Kidney (tissue), 13 donors: ENCODE measurements at regions not wholly inside any gene's neighbourhood (a gene's known extent, or its start where the extent isn't known, plus 50 kb on each side); places are given as distances from the start of the nearest gene placed in this dataset.
"Not testable (repeated sequence)": the region's sequence is repeated elsewhere in the genome, so short reads cannot be mapped to it uniquely, and the experiment has no call there.

Source experiments
- DNase-seq, 5 donors: peaks; one replicate each; pipeline ENCODE4 v3.0.0-alpha.2; 2013 to 2020
- FAIRE-seq: peaks from 2 replicates; lab custom pipeline; 2012; peaks lifted over from hg19 to GRCh38; lab: Jason Lieb, UNC
- H3K27ac ChIP-seq, 2 donors: one replicate each; pipeline ENCODE4 v1.7.0; 2013; ENCODE audit warnings: low read depth in 2 of 2, low read length in 2 of 2, inconsistent platforms in 1 of 2
- H3K27me3 ChIP-seq: one replicate; pipeline ENCODE4 v1.7.1; 2013; ENCODE audit warnings: low read length, inconsistent platforms; ENCODE audit not compliant: control insufficient read depth, insufficient read depth
- H3K36me3 ChIP-seq, 3 donors: one replicate each; pipeline versions ENCODE4 v1.7.0 to v1.7.1; 2013; ENCODE audit warnings: low read length in 3 of 3, control low read depth in 1 of 3, inconsistent platforms in 1 of 3; ENCODE audit not compliant: insufficient read depth in 3 of 3, control insufficient read depth in 2 of 3
- H3K4me1 ChIP-seq, 3 donors: one replicate each; pipeline versions ENCODE4 v1.7.0 to v1.7.1; 2013; ENCODE audit warnings: low read length in 3 of 3, inconsistent platforms in 1 of 3, low read depth in 1 of 3; ENCODE audit not compliant: control insufficient read depth in 2 of 3, insufficient read depth in 2 of 3
- H3K4me3 ChIP-seq, 3 donors: one replicate each; pipeline versions ENCODE4 v1.7.0 to v1.8.1; 2013; ENCODE audit warnings: low read length in 3 of 3, control low read depth in 1 of 3, inconsistent platforms in 1 of 3
- H3K9ac ChIP-seq, 3 donors: one replicate each; pipeline versions ENCODE4 v1.7.0 to v1.7.1; 2013; ENCODE audit warnings: low read length in 3 of 3, control low read depth in 1 of 3, inconsistent platforms in 1 of 3
- H3K9me3 ChIP-seq, 3 donors: one replicate each; pipeline versions ENCODE4 v1.7.0 to v1.7.1; 2013; ENCODE audit warnings: low read length in 3 of 3, control low read depth in 1 of 3, inconsistent platforms in 1 of 3; ENCODE audit not compliant: control insufficient read depth in 2 of 3, insufficient read depth in 1 of 3
- intact Hi-C: fragments of 100-400 bp; cut with DNase I; formaldehyde crosslinking; loops from one replicate; pipeline ENCODE4 v1.11.1; 2022
- TF ChIP-seq, protein P1 (sequence below): IDR thresholded peaks from 3 replicates; pipeline ENCODE4 v1.5.1; 2012; ENCODE audit warnings: mild to moderate bottlenecking, moderate library complexity, borderline replicate concordance; ENCODE audit not compliant: insufficient read depth; ENCODE audit errors: extremely low read depth
- donor health status: control.
- donor health status: control.
- donor health status: control.
- donor health status: control.
- donor health status: control.
- donor health status: DM: yes; HTN: yes; CAD: no.
- donor health status: Normal renal cell carcinoma (clear cell type).

DNA sequence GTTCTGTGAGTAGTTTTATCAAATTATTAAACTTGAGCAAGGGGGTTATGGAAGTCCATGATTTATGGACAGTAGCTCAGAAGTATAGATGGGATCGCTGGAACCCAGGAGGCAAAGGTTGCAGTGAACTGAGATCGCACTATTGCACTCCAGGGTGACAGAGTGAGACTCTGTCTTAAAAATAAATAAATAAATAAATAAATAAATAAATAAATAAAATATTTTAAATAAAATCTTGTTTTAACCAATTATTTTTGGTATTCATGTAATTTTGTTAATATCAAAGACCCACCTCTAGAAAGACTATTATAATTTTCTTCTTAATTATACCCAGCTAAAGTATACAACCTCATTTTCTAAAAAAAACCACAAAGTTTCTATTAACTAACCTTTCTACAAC is 134.3 kb downstream of the ZNF37A start:
- H3K9ac ChIP-seq = no peak overlapping the region
- H3K27ac ChIP-seq = no peak overlapping the region
- TF ChIP-seq, protein P1, sequence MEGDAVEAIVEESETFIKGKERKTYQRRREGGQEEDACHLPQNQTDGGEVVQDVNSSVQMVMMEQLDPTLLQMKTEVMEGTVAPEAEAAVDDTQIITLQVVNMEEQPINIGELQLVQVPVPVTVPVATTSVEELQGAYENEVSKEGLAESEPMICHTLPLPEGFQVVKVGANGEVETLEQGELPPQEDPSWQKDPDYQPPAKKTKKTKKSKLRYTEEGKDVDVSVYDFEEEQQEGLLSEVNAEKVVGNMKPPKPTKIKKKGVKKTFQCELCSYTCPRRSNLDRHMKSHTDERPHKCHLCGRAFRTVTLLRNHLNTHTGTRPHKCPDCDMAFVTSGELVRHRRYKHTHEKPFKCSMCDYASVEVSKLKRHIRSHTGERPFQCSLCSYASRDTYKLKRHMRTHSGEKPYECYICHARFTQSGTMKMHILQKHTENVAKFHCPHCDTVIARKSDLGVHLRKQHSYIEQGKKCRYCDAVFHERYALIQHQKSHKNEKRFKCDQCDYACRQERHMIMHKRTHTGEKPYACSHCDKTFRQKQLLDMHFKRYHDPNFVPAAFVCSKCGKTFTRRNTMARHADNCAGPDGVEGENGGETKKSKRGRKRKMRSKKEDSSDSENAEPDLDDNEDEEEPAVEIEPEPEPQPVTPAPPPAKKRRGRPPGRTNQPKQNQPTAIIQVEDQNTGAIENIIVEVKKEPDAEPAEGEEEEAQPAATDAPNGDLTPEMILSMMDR = no peak
- no peaks in the 10 kb centered on the region for H3K4me1 ChIP-seq
- intact Hi-C loops = no loop called here
- H3K27me3 ChIP-seq = no peaks in the 10 kb centered on the region
- H3K36me3 ChIP-seq = no peaks in the 10 kb centered on the region
- H3K9me3 ChIP-seq = peaks cover 0 to 3% (median 0%) of the 10 kb centered on the region in 3 donors
- DNase-seq (no peak), FAIRE-seq (peak; percentile 11)
- no peak overlapping the region for H3K4me3 ChIP-seq

DNA sequence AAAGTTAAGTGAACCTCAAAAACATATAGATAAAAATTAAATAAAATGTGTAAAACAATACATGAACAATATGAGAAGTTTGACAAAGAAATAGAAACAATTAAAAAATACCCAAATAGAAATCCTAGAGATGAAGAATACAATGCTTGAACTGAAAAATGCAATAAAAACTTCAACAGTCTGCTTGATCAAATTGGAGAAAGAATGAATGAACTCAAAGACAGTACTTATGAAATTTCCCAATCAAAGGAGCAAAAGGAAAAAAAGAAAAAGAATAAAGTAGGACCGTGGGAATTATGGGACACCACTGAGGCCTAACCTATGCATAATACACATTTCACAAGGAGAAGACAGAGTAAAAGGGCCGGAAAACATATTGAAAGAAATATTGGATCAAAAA is 144.3 kb downstream of the ZNF37A start:
- intact Hi-C loops, H3K27me3 ChIP-seq, H3K4me1 ChIP-seq, H3K36me3 ChIP-seq, DNase-seq, FAIRE-seq, H3K27ac ChIP-seq, H3K4me3 ChIP-seq, H3K9ac ChIP-seq, H3K9me3 ChIP-seq: not testable (repeated sequence)

DNA sequence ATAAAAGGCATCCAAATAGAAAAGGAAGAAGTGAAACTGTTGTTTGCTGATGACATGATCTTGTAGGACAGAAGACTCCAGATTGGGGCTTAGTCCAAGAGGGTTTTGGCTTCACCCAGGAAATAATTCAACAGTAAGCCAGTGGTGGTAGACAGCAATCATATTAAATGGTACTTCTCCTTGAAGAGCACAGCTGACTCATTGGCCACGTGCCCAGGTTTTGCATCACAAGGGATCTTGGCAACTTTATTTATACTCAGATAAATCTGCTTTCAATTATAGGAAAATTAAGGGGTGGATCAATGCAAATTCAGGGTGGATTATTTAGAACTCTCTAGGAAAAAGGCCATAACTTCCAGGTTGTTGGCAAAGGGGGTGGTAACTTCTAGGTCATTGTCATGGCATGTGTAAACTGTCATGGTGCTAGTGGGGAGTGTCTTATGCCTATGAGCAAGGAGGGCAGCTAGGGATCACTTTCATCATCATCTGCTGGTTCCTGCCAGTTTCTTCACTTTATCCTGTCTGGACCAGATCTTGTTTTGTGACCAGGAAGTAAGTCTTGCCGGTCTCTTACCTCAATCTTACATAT is 148.0 kb downstream of the ZNF37A start:
- H3K9me3 ChIP-seq, FAIRE-seq, H3K27me3 ChIP-seq, DNase-seq, H3K4me1 ChIP-seq, intact Hi-C loops, H3K9ac ChIP-seq, H3K36me3 ChIP-seq, H3K4me3 ChIP-seq, H3K27ac ChIP-seq: not testable (repeated sequence)

DNA sequence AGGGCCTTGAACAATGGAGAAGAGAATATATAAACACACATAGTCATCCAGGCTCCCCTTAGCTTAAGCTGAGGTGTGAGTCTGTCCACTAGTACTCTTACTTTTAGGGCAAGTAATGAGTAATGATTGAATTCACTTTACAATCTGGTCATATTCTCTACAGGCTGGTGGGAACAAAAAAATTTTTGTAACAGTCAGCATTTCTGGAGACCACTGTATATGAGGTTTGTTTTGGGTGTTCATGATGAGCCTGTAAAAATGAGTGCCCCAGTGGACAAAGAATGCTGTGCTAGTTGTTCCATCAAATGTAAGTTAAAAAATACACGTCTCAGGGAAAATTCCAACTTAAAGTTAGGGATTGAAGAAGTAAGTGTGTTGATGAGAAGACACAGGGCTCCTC is 154.0 kb downstream of the ZNF37A start:
- H3K4me1 ChIP-seq, DNase-seq, H3K27me3 ChIP-seq, H3K4me3 ChIP-seq, intact Hi-C loops, H3K27ac ChIP-seq, H3K9ac ChIP-seq, FAIRE-seq, H3K36me3 ChIP-seq, H3K9me3 ChIP-seq: not testable (repeated sequence)

DNA sequence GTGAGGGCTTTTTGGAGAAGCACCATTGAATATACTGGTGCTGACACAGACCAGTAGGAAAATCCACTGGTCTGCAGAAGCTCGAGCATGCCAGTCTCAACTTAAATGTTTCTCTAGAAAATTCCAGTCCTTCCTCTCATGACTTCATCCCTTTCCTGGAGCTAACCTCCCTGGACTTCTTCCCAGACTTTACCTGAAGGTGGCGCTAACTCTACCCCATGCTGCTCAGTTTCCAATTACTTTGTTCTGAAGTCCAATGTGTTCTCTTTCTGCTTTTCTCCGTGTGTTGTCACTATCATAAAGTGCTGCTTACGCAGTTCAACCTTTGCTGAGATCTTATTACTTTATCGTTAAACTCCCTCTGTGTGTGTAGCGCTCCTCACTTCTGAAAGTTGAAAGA is 158.4 kb downstream of the ZNF37A start:
- H3K4me1 ChIP-seq, DNase-seq, H3K27ac ChIP-seq, H3K9ac ChIP-seq, FAIRE-seq, intact Hi-C loops, H3K27me3 ChIP-seq, H3K36me3 ChIP-seq, H3K9me3 ChIP-seq, H3K4me3 ChIP-seq: not testable (repeated sequence)

DNA sequence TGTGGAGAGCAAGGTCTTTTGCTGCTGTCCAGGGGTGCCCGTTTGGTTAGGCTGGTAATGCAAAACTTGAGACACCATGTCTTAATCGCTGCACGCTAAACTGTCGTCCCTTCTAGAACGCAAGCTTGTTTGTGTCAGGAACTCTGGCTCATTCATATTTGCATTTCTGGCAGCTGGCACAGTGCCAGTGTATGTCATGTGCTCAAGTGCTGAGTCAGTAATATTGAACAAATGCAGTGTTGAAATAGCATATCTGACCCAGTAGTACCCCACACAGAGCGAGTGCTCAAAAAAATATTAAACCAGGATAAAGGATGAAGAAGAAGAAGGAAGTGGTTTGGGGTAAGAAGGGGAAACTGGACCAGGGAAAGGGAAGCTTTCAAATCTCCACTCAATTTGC is 173.4 kb downstream of the ZNF37A start:
- FAIRE-seq, H3K27ac ChIP-seq, H3K9ac ChIP-seq, H3K9me3 ChIP-seq, H3K4me1 ChIP-seq, H3K36me3 ChIP-seq, intact Hi-C loops, H3K27me3 ChIP-seq, H3K4me3 ChIP-seq, DNase-seq: not testable (repeated sequence)

DNA sequence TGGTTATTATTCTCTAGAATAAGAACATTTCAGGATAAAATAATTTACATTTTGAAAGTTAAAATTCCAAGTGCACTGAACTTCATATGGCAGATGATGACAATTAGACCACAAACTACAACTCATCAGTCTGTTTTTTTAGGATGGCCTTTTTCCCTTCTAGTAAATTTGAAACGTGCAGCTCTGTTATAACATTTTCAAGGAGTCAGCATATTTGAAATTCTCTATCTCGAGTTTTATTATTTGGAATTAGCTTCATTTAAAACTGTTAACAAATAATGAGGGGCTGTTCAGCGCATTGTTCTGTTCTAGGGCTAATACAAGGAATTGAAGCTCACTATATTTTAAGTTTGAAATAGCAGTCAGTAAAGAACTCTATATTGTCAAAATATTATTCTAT is 176.9 kb downstream of the ZNF37A start:
- intact Hi-C loops, DNase-seq, H3K27me3 ChIP-seq, H3K27ac ChIP-seq, H3K4me1 ChIP-seq, FAIRE-seq, H3K9me3 ChIP-seq, H3K4me3 ChIP-seq, H3K36me3 ChIP-seq, H3K9ac ChIP-seq: not testable (repeated sequence)

DNA sequence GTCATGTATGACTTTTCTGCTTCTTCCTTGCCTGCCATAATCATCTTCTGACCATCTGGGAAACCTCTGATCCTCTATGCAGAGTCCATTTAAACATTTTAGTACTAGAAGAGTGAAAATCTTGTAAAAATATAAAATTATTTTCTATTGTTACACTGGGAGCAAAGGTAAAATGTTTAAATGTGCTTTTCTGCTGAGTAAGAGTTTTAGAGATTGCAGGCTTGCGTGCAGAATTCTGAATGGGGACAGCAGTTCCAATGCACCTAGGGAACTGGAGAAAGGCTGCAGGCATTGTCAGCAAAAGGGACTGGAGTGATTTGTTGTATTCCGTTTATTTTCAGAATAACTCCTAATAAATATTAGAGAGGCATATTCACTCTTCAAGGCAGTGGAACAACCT is 180.7 kb downstream of the ZNF37A start:
- DNase-seq, H3K9me3 ChIP-seq, intact Hi-C loops, H3K4me1 ChIP-seq, H3K27ac ChIP-seq, H3K36me3 ChIP-seq, H3K9ac ChIP-seq, FAIRE-seq, H3K27me3 ChIP-seq, H3K4me3 ChIP-seq: not testable (repeated sequence)
